ENCODE measurements at regions not wholly inside any gene's neighbourhood (a gene's known extent, or its start where the extent isn't known, plus 50 kb on each side); places are given as distances from the start of the nearest gene placed in this dataset.

- no peak for TF ChIP-seq ZNF407 (IDR thresholded peaks at IDR 0.05; ENCODE audit: low read depth)
- no peak for TF ChIP-seq ZBTB26 (CRISPR knock-in tag; IDR thresholded peaks at IDR 0.05)
- no peak for TF ChIP-seq PHF8 (IDR thresholded peaks at IDR 0.05; ENCODE audit: borderline replicate concordance, low read length)
- no peak for TF ChIP-seq UBTF (IDR thresholded peaks at IDR 0.05; ENCODE audit: borderline replicate concordance in 1 of 2, low read depth in 2 of 2, low read length in 2 of 2)
- no peak for TF ChIP-seq HMG20B (CRISPR knock-in tag; IDR thresholded peaks at IDR 0.05)
- no peak for TF ChIP-seq ZNF79 (CRISPR knock-in tag; IDR thresholded peaks at IDR 0.05; ENCODE audit: low read depth)
- no peak for TF ChIP-seq MCM5 (IDR thresholded peaks at IDR 0.05; ENCODE audit: low read depth)
- TF ChIP-seq IRF2 (CRISPR knock-in tag; IDR thresholded peaks at IDR 0.05): no peak
- TF ChIP-seq KLF13 (tag; IDR thresholded peaks at IDR 0.05; ENCODE audit: borderline replicate concordance, low read depth): no peak
- TF ChIP-seq ZFP36 (IDR thresholded peaks at IDR 0.05; ENCODE audit: low read depth, low read length, partially characterized antibody): no peak
- no peak for TF ChIP-seq SIX5 (IDR thresholded peaks at IDR 0.05; ENCODE audit: borderline replicate concordance in 1 of 2, insufficient read depth in 1 of 2, low read depth in 1 of 2, low read length in 2 of 2)
- TF ChIP-seq SP2 (IDR thresholded peaks at IDR 0.05; ENCODE audit: extremely low read depth, low read depth, low read length, poor library complexity, severe bottlenecking): no peak
- no peak for TF ChIP-seq NFIC (IDR thresholded peaks at IDR 0.05)
- no peak for TF ChIP-seq GTF2A2 (tag; IDR thresholded peaks at IDR 0.05)
- no peak for TF ChIP-seq DEAF1 (CRISPR knock-in tag; IDR thresholded peaks at IDR 0.05)
Measured at GRCh38 chr3:81311321-81311720, 450.1 kb downstream of the GBE1 start (continued).

Measured in K562 (cell line).